LHCN-M2 (cell line): ENCODE measurements at regions not wholly inside any gene's neighbourhood (a gene's known extent, or its start where the extent isn't known, plus 50 kb on each side); places are given as distances from the start of the nearest gene placed in this dataset.
"Not testable (repeated sequence)": the region's sequence is repeated elsewhere in the genome, so short reads cannot be mapped to it uniquely, and the experiment has no call there.

ENCODE experiments used
- DNase-seq: peaks from one replicate; pipeline ENCODE4 v3.0.0-alpha.2; 2012; ENCODE audit warnings: low read depth

- not testable (repeated sequence) for DNase-seq
These were observed 522.3 kb downstream of the RPIA start for GRCh38 chr2:89213811-89214210.

- not testable (repeated sequence) for DNase-seq
These were observed 530.0 kb downstream of the RPIA start for GRCh38 chr2:89221474-89221873.

GRCh38 chr2:89222063-89222732 is 530.7 kb downstream of the RPIA start:
- not testable (repeated sequence) for DNase-seq

- DNase-seq, result not testable (repeated sequence)
These were observed 533.3 kb downstream of the RPIA start for GRCh38 chr2:89224803-89225202.

GRCh38 chr2:89229979-89230378 is 538.5 kb downstream of the RPIA start:
- not testable (repeated sequence) for DNase-seq

- DNase-seq, result not testable (repeated sequence)
These were observed 539.8 kb downstream of the RPIA start for GRCh38 chr2:89231241-89231640.

- DNase-seq, result not testable (repeated sequence)
These were observed 542.5 kb downstream of the RPIA start for GRCh38 chr2:89233931-89234330.

GRCh38 chr2:89234818-89235466 is 543.5 kb downstream of the RPIA start:
- not testable (repeated sequence) for DNase-seq

GRCh38 chr2:89236832-89237450 is 545.5 kb downstream of the RPIA start:
- DNase-seq, result not testable (repeated sequence)

- not testable (repeated sequence) for DNase-seq
These were observed 546.3 kb downstream of the RPIA start for GRCh38 chr2:89237783-89238182.

- not testable (repeated sequence) for DNase-seq
These were observed 551.7 kb downstream of the RPIA start for GRCh38 chr2:89243114-89243700.

- DNase-seq, result not testable (repeated sequence)
These were observed 552.9 kb downstream of the RPIA start for GRCh38 chr2:89244407-89244806.

- not testable (repeated sequence) for DNase-seq
These were observed 554.0 kb downstream of the RPIA start for GRCh38 chr2:89245478-89245877.

GRCh38 chr2:89246027-89246426 is 554.6 kb downstream of the RPIA start:
- DNase-seq, result not testable (repeated sequence)

- DNase-seq, result not testable (repeated sequence)
These were observed 555.1 kb downstream of the RPIA start for GRCh38 chr2:89246620-89247019.

- DNase-seq, result not testable (repeated sequence)
These were observed 563.5 kb downstream of the RPIA start for GRCh38 chr2:89255013-89255412.

- DNase-seq, result not testable (repeated sequence)
These were observed 582.0 kb downstream of the RPIA start for GRCh38 chr2:89273443-89273842.

GRCh38 chr2:89280536-89280935 is 589.1 kb downstream of the RPIA start:
- DNase-seq, result not testable (repeated sequence)

GRCh38 chr2:89286448-89287080 is 595.1 kb downstream of the RPIA start:
- not testable (repeated sequence) for DNase-seq

GRCh38 chr2:89287084-89287483 is 595.6 kb downstream of the RPIA start:
- DNase-seq, result not testable (repeated sequence)

- not testable (repeated sequence) for DNase-seq
These were observed 600.3 kb downstream of the RPIA start for GRCh38 chr2:89291717-89292298.
